ENCODE measurements at regions not wholly inside any gene's neighbourhood (a gene's known extent, or its start where the extent isn't known, plus 50 kb on each side); places are given as distances from the start of the nearest gene placed in this dataset.

GRCh38 chr9:99732715-99733114 is 89.0 kb upstream of the NR4A3 start:
- no peaks in the 10 kb centered on the region for H3K27me3 ChIP-seq (ENCODE audit: insufficient read depth, low read length)
- H3K4me3 ChIP-seq (ENCODE audit: low read length) = no peak overlapping the region
- no peaks in the 10 kb centered on the region for H3K4me1 ChIP-seq (ENCODE audit: insufficient read depth, low read length)
- H3K36me3 ChIP-seq (ENCODE audit: insufficient read depth, low read length) = no peaks in the 10 kb centered on the region
- H2AFZ ChIP-seq (ENCODE audit: low read depth, low read length) = no peak overlapping the region
- H3K9me3 ChIP-seq (ENCODE audit: low read length) = no peaks in the 10 kb centered on the region

GRCh38 chr9:99735041-99735440 is 86.6 kb upstream of the NR4A3 start:
- Histone ChIP-seq H3K36me3 (ENCODE audit: insufficient read depth, low read length) (no peaks in the 10 kb centered on the region), H3K4me3 (ENCODE audit: low read length) (no peak overlapping the region), H3K9me3 (ENCODE audit: low read length) (no peaks in the 10 kb centered on the region), H3K4me1 (ENCODE audit: insufficient read depth, low read length) (no peaks in the 10 kb centered on the region), H3K27me3 (ENCODE audit: insufficient read depth, low read length) (no peaks in the 10 kb centered on the region), H2AFZ (ENCODE audit: low read depth, low read length) (no peak overlapping the region)

- no peak overlapping the region for H2AFZ ChIP-seq (ENCODE audit: low read depth, low read length)
- H3K9me3 ChIP-seq (ENCODE audit: low read length) = no peaks in the 10 kb centered on the region
- no peaks in the 10 kb centered on the region for H3K4me1 ChIP-seq (ENCODE audit: insufficient read depth, low read length)
- no peak overlapping the region for H3K4me3 ChIP-seq (ENCODE audit: low read length)
- no peaks in the 10 kb centered on the region for H3K27me3 ChIP-seq (ENCODE audit: insufficient read depth, low read length)
- no peaks in the 10 kb centered on the region for H3K36me3 ChIP-seq (ENCODE audit: insufficient read depth, low read length)
These were observed 85.4 kb upstream of the NR4A3 start for GRCh38 chr9:99736291-99736690.

- Histone ChIP-seq H3K36me3 (ENCODE audit: insufficient read depth, low read length) (no peaks in the 10 kb centered on the region), H3K4me3 (ENCODE audit: low read length) (no peak overlapping the region), H2AFZ (ENCODE audit: low read depth, low read length) (no peak overlapping the region), H3K4me1 (ENCODE audit: insufficient read depth, low read length) (no peaks in the 10 kb centered on the region), H3K27me3 (ENCODE audit: insufficient read depth, low read length) (no peaks in the 10 kb centered on the region), H3K9me3 (ENCODE audit: low read length) (no peaks in the 10 kb centered on the region)
These were observed 84.0 kb upstream of the NR4A3 start for GRCh38 chr9:99737649-99738048.

- no peaks in the 10 kb centered on the region for H3K27me3 ChIP-seq (ENCODE audit: insufficient read depth, low read length)
- H3K36me3 ChIP-seq (ENCODE audit: insufficient read depth, low read length) = no peaks in the 10 kb centered on the region
- no peaks in the 10 kb centered on the region for H3K4me1 ChIP-seq (ENCODE audit: insufficient read depth, low read length)
- no peak overlapping the region for H2AFZ ChIP-seq (ENCODE audit: low read depth, low read length)
- H3K9me3 ChIP-seq (ENCODE audit: low read length) = no peaks in the 10 kb centered on the region
- no peak overlapping the region for H3K4me3 ChIP-seq (ENCODE audit: low read length)
These were observed 78.7 kb upstream of the NR4A3 start for GRCh38 chr9:99743006-99743405.

- H3K9me3 ChIP-seq (ENCODE audit: low read length) = no peaks in the 10 kb centered on the region
- no peak overlapping the region for H3K4me3 ChIP-seq (ENCODE audit: low read length)
- H3K27me3 ChIP-seq (ENCODE audit: insufficient read depth, low read length) = no peaks in the 10 kb centered on the region
- H3K36me3 ChIP-seq (ENCODE audit: insufficient read depth, low read length) = no peaks in the 10 kb centered on the region
- no peaks in the 10 kb centered on the region for H3K4me1 ChIP-seq (ENCODE audit: insufficient read depth, low read length)
- H2AFZ ChIP-seq (ENCODE audit: low read depth, low read length) = no peak overlapping the region
These were observed 78.2 kb upstream of the NR4A3 start for GRCh38 chr9:99743455-99743854.

- Histone ChIP-seq H3K36me3 (ENCODE audit: insufficient read depth, low read length) (no peaks in the 10 kb centered on the region), H3K4me1 (ENCODE audit: insufficient read depth, low read length) (no peaks in the 10 kb centered on the region), H2AFZ (ENCODE audit: low read depth, low read length) (no peak overlapping the region), H3K4me3 (ENCODE audit: low read length) (no peak overlapping the region), H3K9me3 (ENCODE audit: low read length) (no peaks in the 10 kb centered on the region), H3K27me3 (ENCODE audit: insufficient read depth, low read length) (no peaks in the 10 kb centered on the region)
These were observed 77.6 kb upstream of the NR4A3 start for GRCh38 chr9:99744132-99744531.

GRCh38 chr9:99745085-99745484 is 76.6 kb upstream of the NR4A3 start:
- no peaks in the 10 kb centered on the region for H3K4me1 ChIP-seq (ENCODE audit: insufficient read depth, low read length)
- H2AFZ ChIP-seq (ENCODE audit: low read depth, low read length) = no peak overlapping the region
- H3K36me3 ChIP-seq (ENCODE audit: insufficient read depth, low read length) = no peaks in the 10 kb centered on the region
- H3K4me3 ChIP-seq (ENCODE audit: low read length) = no peak overlapping the region
- H3K27me3 ChIP-seq (ENCODE audit: insufficient read depth, low read length) = no peaks in the 10 kb centered on the region
- no peaks in the 10 kb centered on the region for H3K9me3 ChIP-seq (ENCODE audit: low read length)

- H2AFZ ChIP-seq (ENCODE audit: low read depth, low read length) = no peak overlapping the region
- no peaks in the 10 kb centered on the region for H3K27me3 ChIP-seq (ENCODE audit: insufficient read depth, low read length)
- H3K36me3 ChIP-seq (ENCODE audit: insufficient read depth, low read length) = no peaks in the 10 kb centered on the region
- no peaks in the 10 kb centered on the region for H3K9me3 ChIP-seq (ENCODE audit: low read length)
- no peak overlapping the region for H3K4me3 ChIP-seq (ENCODE audit: low read length)
- no peaks in the 10 kb centered on the region for H3K4me1 ChIP-seq (ENCODE audit: insufficient read depth, low read length)
These were observed 75.3 kb upstream of the NR4A3 start for GRCh38 chr9:99746406-99746805.

GRCh38 chr9:99748266-99748665 is 73.4 kb upstream of the NR4A3 start:
- Histone ChIP-seq H3K27me3 (ENCODE audit: insufficient read depth, low read length) (no peaks in the 10 kb centered on the region), H2AFZ (ENCODE audit: low read depth, low read length) (no peak overlapping the region), H3K4me3 (ENCODE audit: low read length) (no peak overlapping the region), H3K36me3 (ENCODE audit: insufficient read depth, low read length) (no peaks in the 10 kb centered on the region), H3K9me3 (ENCODE audit: low read length) (no peaks in the 10 kb centered on the region), H3K4me1 (ENCODE audit: insufficient read depth, low read length) (no peaks in the 10 kb centered on the region)

- H3K36me3 ChIP-seq (ENCODE audit: insufficient read depth, low read length) = no peaks in the 10 kb centered on the region
- no peaks in the 10 kb centered on the region for H3K9me3 ChIP-seq (ENCODE audit: low read length)
- H3K27me3 ChIP-seq (ENCODE audit: insufficient read depth, low read length) = no peaks in the 10 kb centered on the region
- H2AFZ ChIP-seq (ENCODE audit: low read depth, low read length) = no peak overlapping the region
- H3K4me3 ChIP-seq (ENCODE audit: low read length) = no peak overlapping the region
- no peaks in the 10 kb centered on the region for H3K4me1 ChIP-seq (ENCODE audit: insufficient read depth, low read length)
These were observed 73.0 kb upstream of the NR4A3 start for GRCh38 chr9:99748676-99749075.

GRCh38 chr9:99749641-99750040 is 72.0 kb upstream of the NR4A3 start:
- Histone ChIP-seq H3K9me3 (ENCODE audit: low read length) (no peaks in the 10 kb centered on the region), H3K4me1 (ENCODE audit: insufficient read depth, low read length) (no peaks in the 10 kb centered on the region), H3K36me3 (ENCODE audit: insufficient read depth, low read length) (no peaks in the 10 kb centered on the region), H3K4me3 (ENCODE audit: low read length) (no peak overlapping the region), H2AFZ (ENCODE audit: low read depth, low read length) (no peak overlapping the region), H3K27me3 (ENCODE audit: insufficient read depth, low read length) (no peaks in the 10 kb centered on the region)

- Histone ChIP-seq H2AFZ (ENCODE audit: low read depth, low read length) (no peak overlapping the region), H3K27me3 (ENCODE audit: insufficient read depth, low read length) (no peaks in the 10 kb centered on the region), H3K4me1 (ENCODE audit: insufficient read depth, low read length) (no peaks in the 10 kb centered on the region), H3K9me3 (ENCODE audit: low read length) (no peaks in the 10 kb centered on the region), H3K4me3 (ENCODE audit: low read length) (no peak overlapping the region), H3K36me3 (ENCODE audit: insufficient read depth, low read length) (no peaks in the 10 kb centered on the region)
These were observed 71.2 kb upstream of the NR4A3 start for GRCh38 chr9:99750526-99750925.

GRCh38 chr9:99752417-99753109 is 69.1 kb upstream of the NR4A3 start:
- Histone ChIP-seq H3K4me3 (ENCODE audit: low read length) (no peak overlapping the region), H3K4me1 (ENCODE audit: insufficient read depth, low read length) (no peaks in the 10 kb centered on the region), H2AFZ (ENCODE audit: low read depth, low read length) (no peak overlapping the region), H3K9me3 (ENCODE audit: low read length) (no peaks in the 10 kb centered on the region), H3K36me3 (ENCODE audit: insufficient read depth, low read length) (no peaks in the 10 kb centered on the region), H3K27me3 (ENCODE audit: insufficient read depth, low read length) (no peaks in the 10 kb centered on the region)

Data from neuron (in vitro differentiated cells).